HUES64 (cell line): ENCODE measurements at regions not wholly inside any gene's neighbourhood (a gene's known extent, or its start where the extent isn't known, plus 50 kb on each side); places are given as distances from the start of the nearest gene placed in this dataset.
"Not testable (repeated sequence)": the region's sequence is repeated elsewhere in the genome, so short reads cannot be mapped to it uniquely, and the experiment has no call there.

Experiments
- H3K27ac ChIP-seq: 2 replicates; pipeline ENCODE4 v1.7.0; 2013; ENCODE audit warnings: low read depth, low read length, inconsistent platforms
- H3K27me3 ChIP-seq: 2 replicates; pipeline ENCODE4 v1.6.1; 2013; ENCODE audit warnings: mild to moderate bottlenecking, low read length; ENCODE audit not compliant: insufficient read depth
- H3K36me3 ChIP-seq: 2 replicates; pipeline ENCODE4 v1.6.1; 2013; ENCODE audit warnings: mild to moderate bottlenecking, low read length; ENCODE audit not compliant: insufficient read depth
- H3K4me1 ChIP-seq: 2 replicates; pipeline ENCODE4 v1.6.1; 2013; ENCODE audit warnings: mild to moderate bottlenecking, low read length, moderate library complexity; ENCODE audit not compliant: insufficient read depth
- H3K4me3 ChIP-seq: 2 replicates; pipeline ENCODE4 v1.5.1; 2013; ENCODE audit warnings: mild to moderate bottlenecking, low read length, moderate library complexity
- H3K9ac ChIP-seq: 2 replicates; pipeline ENCODE4 v1.6.1; 2013; ENCODE audit warnings: mild to moderate bottlenecking, low read depth, low read length
- H3K9me3 ChIP-seq: 2 replicates; pipeline ENCODE4 v1.6.1; 2013; ENCODE audit warnings: low read depth, low read length; ENCODE audit not compliant: insufficient read depth
- WGBS: fragments of 150-250, 120-280 bp; methylation state at CpG from one replicate; pipeline ENCODE4 v1.1.7; 2013; ENCODE audit warnings: missing lambda C conversion rate; 5-methylcytosine and 5-hydroxymethylcytosine counted together

DNA sequence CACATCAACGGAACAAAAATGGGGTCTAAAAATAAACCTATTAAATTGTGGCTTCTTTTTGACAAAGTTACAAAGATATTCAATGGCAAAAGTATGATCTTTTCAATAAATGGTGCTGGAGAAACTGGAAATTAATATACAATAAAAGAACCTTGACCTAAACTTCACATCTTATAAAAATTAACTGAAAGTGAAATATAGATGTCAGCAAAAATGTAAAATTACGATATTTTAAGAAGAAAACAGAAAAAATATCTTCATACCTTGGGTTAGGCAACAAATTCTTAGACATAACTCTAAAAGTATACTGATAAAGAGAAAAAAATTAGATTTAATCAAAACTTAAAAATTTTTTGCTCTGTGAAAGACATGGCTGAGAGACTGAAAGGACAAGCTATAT, 1909.5 kb upstream of the CDH9 start:
- WGBS, result no CpG with 5 or more reads among the region's 2 CpGs

GRCh38 chr5:28945859-28946258, 1907.5 kb upstream of the CDH9 start:
- no peak overlapping the region for H3K9ac ChIP-seq
- H3K9me3 ChIP-seq, result no peaks in the 10 kb centered on the region
- H3K27me3 ChIP-seq, result no peaks in the 10 kb centered on the region
- H3K27ac ChIP-seq, result no peak overlapping the region
- no peak overlapping the region for H3K4me3 ChIP-seq
- no peaks in the 10 kb centered on the region for H3K4me1 ChIP-seq
- H3K36me3 ChIP-seq, result no peaks in the 10 kb centered on the region

More for the DNA sequence above, 1909.5 kb upstream of the CDH9 start:
- H3K4me3 ChIP-seq, result no peak overlapping the region
- H3K9ac ChIP-seq, result no peak overlapping the region
- H3K9me3 ChIP-seq, result no peaks in the 10 kb centered on the region
- no peaks in the 10 kb centered on the region for H3K27me3 ChIP-seq
- H3K27ac ChIP-seq, result no peak overlapping the region
- H3K36me3 ChIP-seq, result no peaks in the 10 kb centered on the region
- no peaks in the 10 kb centered on the region for H3K4me1 ChIP-seq

- not testable (repeated sequence) for H3K9me3 ChIP-seq, H3K27me3 ChIP-seq, H3K27ac ChIP-seq, H3K4me1 ChIP-seq, H3K36me3 ChIP-seq, H3K4me3 ChIP-seq, H3K9ac ChIP-seq
- WGBS, result 92% methylated on average over 24 of the region's 24 CpGs
Observed at GRCh38 chr5:28929366-28929765, 1891.0 kb upstream of the CDH9 start.

- 96% methylated on average over 23 of the region's 23 CpGs for WGBS
- not testable (repeated sequence) for H3K9ac ChIP-seq, H3K27ac ChIP-seq, H3K4me1 ChIP-seq, H3K27me3 ChIP-seq, H3K4me3 ChIP-seq, H3K9me3 ChIP-seq, H3K36me3 ChIP-seq
Observed at GRCh38 chr5:28928327-28928790, 1890.0 kb upstream of the CDH9 start.

GRCh38 chr5:28927559-28928326, 1889.4 kb upstream of the CDH9 start:
- Histone ChIP-seq H3K9me3 (no peaks in the 10 kb centered on the region), H3K36me3 (no peaks in the 10 kb centered on the region), H3K4me1 (no peaks in the 10 kb centered on the region), H3K9ac (no peak overlapping the region), H3K27ac (no peak overlapping the region), H3K27me3 (no peaks in the 10 kb centered on the region), H3K4me3 (no peak overlapping the region)
- WGBS, result 97% methylated on average over 71 of the region's 71 CpGs

DNA sequence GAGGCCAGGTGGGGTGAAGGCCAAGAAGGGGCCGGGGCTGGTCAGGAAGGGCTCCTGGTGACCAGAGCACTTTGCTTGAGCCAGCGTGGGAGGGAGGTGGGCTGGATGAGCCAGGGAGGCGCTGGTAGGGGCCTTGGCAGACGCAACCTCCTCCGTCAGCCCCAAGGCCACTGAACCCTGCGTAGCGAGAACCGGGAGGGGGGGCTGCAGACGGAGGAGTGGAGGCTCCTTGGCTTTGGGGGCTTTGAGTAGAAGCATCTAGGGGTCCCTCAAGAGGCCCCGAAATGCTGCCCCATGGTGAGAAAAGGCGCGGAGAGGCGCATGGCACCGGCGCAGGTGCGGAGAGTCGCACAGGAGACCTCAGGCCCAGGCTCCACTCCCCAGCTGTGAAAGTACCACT, 1888.0 kb upstream of the CDH9 start:
- no peak overlapping the region for H3K27ac ChIP-seq
- H3K36me3 ChIP-seq, result no peaks in the 10 kb centered on the region
- 96% methylated on average over 17 of the region's 17 CpGs for WGBS
- H3K27me3 ChIP-seq, result no peaks in the 10 kb centered on the region
- no peak overlapping the region for H3K4me3 ChIP-seq
- no peaks in the 10 kb centered on the region for H3K4me1 ChIP-seq
- H3K9ac ChIP-seq, result no peak overlapping the region
- H3K9me3 ChIP-seq, result no peaks in the 10 kb centered on the region

- WGBS, result 94% methylated on average over 2 of the region's 2 CpGs
- peaks cover 7% of the 10 kb centered on the region; the same call in 1 of the 2 replicates for H3K4me1 ChIP-seq
- H3K36me3 ChIP-seq, result no peaks in the 10 kb centered on the region
Observed at GRCh38 chr5:28917631-28918030, 1879.2 kb upstream of the CDH9 start.

DNA sequence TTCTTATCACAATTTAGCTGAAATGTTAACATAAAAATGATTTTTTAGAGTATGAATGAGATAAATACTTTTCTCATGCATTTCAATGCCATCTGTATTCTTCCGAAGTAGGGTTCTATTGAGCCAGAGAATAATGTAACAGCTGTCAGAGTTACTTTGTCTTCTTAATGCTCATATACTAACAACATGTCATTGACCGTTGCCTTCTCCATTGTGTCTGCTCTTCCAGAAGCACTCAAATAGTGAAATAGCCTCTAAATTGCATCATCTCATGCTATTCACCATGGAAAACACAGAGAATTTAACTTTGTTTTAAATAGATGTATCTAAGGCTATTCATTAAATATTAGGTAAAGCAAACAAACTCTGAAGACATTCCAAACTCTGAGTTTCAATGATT, 1875.9 kb upstream of the CDH9 start:
- Histone ChIP-seq H3K27ac (no peak overlapping the region), H3K4me3 (no peak overlapping the region), H3K9ac (no peak overlapping the region), H3K36me3 (no peaks in the 10 kb centered on the region), H3K4me1 (peaks cover 7% of the 10 kb centered on the region; the same call in 1 of the 2 replicates), H3K27me3 (no peaks in the 10 kb centered on the region), H3K9me3 (no peaks in the 10 kb centered on the region)
- WGBS, result 93% methylated on average over 2 of the region's 2 CpGs

More at GRCh38 chr5:28917631-28918030, 1879.2 kb upstream of the CDH9 start:
- no peaks in the 10 kb centered on the region for H3K9me3 ChIP-seq
- H3K27me3 ChIP-seq, result no peaks in the 10 kb centered on the region
- H3K27ac ChIP-seq, result no peak overlapping the region
- no peak overlapping the region for H3K9ac ChIP-seq
- no peak overlapping the region for H3K4me3 ChIP-seq

DNA sequence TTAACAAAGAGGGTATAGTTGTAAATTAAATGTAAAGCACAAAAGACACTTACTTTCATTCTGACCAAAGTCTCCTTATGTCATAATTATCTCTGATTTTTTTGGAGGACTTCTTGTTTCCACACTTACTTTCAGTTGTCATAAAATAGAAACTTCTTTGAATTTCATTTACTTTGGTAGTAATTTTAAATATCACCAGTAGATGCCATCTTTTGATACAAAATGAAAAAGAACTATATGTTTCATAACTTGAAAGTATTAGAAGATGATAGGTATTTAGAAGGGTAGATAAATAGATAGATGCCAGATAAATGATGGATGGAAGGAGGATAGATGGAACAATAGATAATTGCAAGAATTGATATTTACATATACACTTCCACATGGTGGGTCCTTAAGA, 1865.3 kb upstream of the CDH9 start:
- Histone ChIP-seq H3K4me3 (no peak overlapping the region), H3K27ac (no peak overlapping the region), H3K36me3 (no peaks in the 10 kb centered on the region), H3K27me3 (no peaks in the 10 kb centered on the region), H3K4me1 (no peaks in the 10 kb centered on the region), H3K9me3 (no peaks in the 10 kb centered on the region), H3K9ac (no peak overlapping the region)

DNA sequence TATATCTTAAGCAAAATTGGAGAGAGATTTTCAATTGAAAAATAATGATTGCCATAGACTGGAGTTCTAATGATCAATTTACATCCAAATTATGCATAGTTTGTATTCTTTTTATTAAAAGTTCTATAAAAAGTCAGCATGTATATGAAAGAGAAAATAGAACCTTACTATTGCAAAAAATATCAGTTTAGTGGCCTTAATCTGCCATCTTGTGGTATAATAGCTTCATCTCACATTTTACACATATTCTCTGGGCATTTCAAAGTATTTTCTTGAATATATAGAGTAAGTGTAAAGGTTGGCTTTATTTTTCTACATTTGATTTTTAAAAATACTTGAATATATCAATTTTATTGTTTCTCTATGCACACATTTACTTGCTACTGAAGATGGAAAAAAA, 1858.6 kb upstream of the CDH9 start:
- no peaks in the 10 kb centered on the region for H3K4me1 ChIP-seq
- no peak overlapping the region for H3K4me3 ChIP-seq
- no peaks in the 10 kb centered on the region for H3K27me3 ChIP-seq
- H3K9ac ChIP-seq, result no peak overlapping the region
- H3K27ac ChIP-seq, result no peak overlapping the region
- H3K36me3 ChIP-seq, result no peaks in the 10 kb centered on the region
- H3K9me3 ChIP-seq, result no peaks in the 10 kb centered on the region

GRCh38 chr5:28880936-28881335, 1842.5 kb upstream of the CDH9 start:
- H3K4me3 ChIP-seq, result no peak overlapping the region
- WGBS, result 100% methylated on average over 1 of the region's 1 CpG
- H3K27ac ChIP-seq, result no peak overlapping the region
- no peak overlapping the region for H3K9ac ChIP-seq
- H3K4me1 ChIP-seq, result no peaks in the 10 kb centered on the region
- peaks cover 10% of the 10 kb centered on the region; the same call in 1 of the 2 replicates for H3K9me3 ChIP-seq
- no peaks in the 10 kb centered on the region for H3K27me3 ChIP-seq
- H3K36me3 ChIP-seq, result no peaks in the 10 kb centered on the region

DNA sequence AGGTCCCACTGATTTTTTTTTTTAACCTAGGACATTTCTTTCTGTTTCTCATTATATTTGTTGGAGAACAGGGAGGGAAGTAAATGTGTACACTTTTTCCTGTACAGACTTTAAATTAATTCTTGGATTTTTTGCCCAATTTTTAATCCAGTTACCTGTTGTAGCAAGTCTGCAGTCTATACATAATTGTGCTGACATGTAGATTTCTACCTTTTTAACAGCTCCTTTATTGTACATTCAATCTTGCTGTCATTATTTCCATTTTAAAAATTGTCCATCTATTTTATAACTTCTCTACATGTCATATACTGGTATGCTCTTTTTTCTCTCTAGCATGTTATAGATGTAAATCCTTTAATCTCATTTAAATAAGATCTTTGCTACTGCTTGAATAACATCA, 1838.7 kb upstream of the CDH9 start:
- H3K4me3 ChIP-seq, result no peak overlapping the region
- H3K9ac ChIP-seq, result no peak overlapping the region
- no peaks in the 10 kb centered on the region for H3K9me3 ChIP-seq
- no peaks in the 10 kb centered on the region for H3K27me3 ChIP-seq
- H3K27ac ChIP-seq, result no peak overlapping the region
- no peaks in the 10 kb centered on the region for H3K36me3 ChIP-seq
- H3K4me1 ChIP-seq, result no peaks in the 10 kb centered on the region
